Heart left ventricle (tissue), 16 donors: ENCODE measurements at regions not wholly inside any gene's neighbourhood (a gene's known extent, or its start where the extent isn't known, plus 50 kb on each side); places are given as distances from the start of the nearest gene placed in this dataset.
A peak's percentile ranks its signal among the peaks of the same experiment; 100 is the strongest.

Experiments used
- ATAC-seq, 4 donors: fragments of 200-7000 bp; cut with Tn5 transposase; one replicate each; pipeline ENCODE4 v1.9.1; 2020 to 2022; ENCODE audit warnings: moderate library complexity in 4 of 4, mild to moderate bottlenecking in 3 of 4, moderate number of reproducible peaks in 1 of 4
- DNase-seq, 5 donors: peaks; one replicate each; pipeline ENCODE4 v3.0.0-alpha.2; 2020
- H3K27ac ChIP-seq, 12 donors: fragments of 200-600 bp; sonication (generic) in 4 of 12; one replicate each; pipeline versions ENCODE4 v1.5.0 to v1.8.0; 2016 to 2022; ENCODE audit warnings: mild to moderate bottlenecking in 2 of 12
- H3K27me3 ChIP-seq, 9 donors: fragments of 200-600 bp; sonication (generic) in 2 of 9; one replicate each; pipeline versions ENCODE4 v1.5.1 to v1.8.0; 2016 to 2022; ENCODE audit warnings: mild to moderate bottlenecking in 3 of 9
- H3K36me3 ChIP-seq, 9 donors: fragments of 200-600 bp; sonication (generic) in 2 of 9; one replicate each; pipeline versions ENCODE4 v1.5.0 to v1.8.0; 2018 to 2022; ENCODE audit warnings: mild to moderate bottlenecking in 2 of 9
- H3K4me1 ChIP-seq, 12 donors: fragments of 200-600 bp; sonication (generic) in 4 of 12; one replicate each; pipeline versions ENCODE4 v1.5.0 to v1.8.0; 2016 to 2022; ENCODE audit warnings: mild to moderate bottlenecking in 3 of 12
- H3K4me3 ChIP-seq, 12 donors: fragments of 200-600 bp; sonication (generic) in 4 of 12; one replicate each; pipeline versions ENCODE4 v1.5.0 to v1.8.0; 2017 to 2022; ENCODE audit warnings: mild to moderate bottlenecking in 9 of 12, moderate library complexity in 4 of 12
- H3K9me3 ChIP-seq, 12 donors: fragments of 200-600 bp; sonication (generic) in 4 of 12; one replicate each; pipeline versions ENCODE4 v1.5.0 to v1.8.0; 2016 to 2022; ENCODE audit warnings: mild to moderate bottlenecking in 1 of 12
- CTCF ChIP-seq, 12 donors: fragments of 200-600 bp; sonication (generic) in 4 of 12; IDR thresholded peaks; one replicate each; pipeline versions ENCODE4 v1.5.0 to v1.8.0; 2018 to 2022; ENCODE audit warnings: antibody characterized with exemption in 12 of 12, mild to moderate bottlenecking in 5 of 12
- POLR2A ChIP-seq, 2 donors: fragments of 450-650 bp; IDR thresholded peaks; one replicate each; pipeline ENCODE4 v1.6.1; 2017; ENCODE audit warnings: antibody characterized with exemption in 2 of 2, mild to moderate bottlenecking in 2 of 2, moderate library complexity in 2 of 2
- WGBS, 4 donors: extraction: QIAGEN DNeasy Blood & Tissue Kit in 2 of 4; methylation state at CpG; one replicate each; pipeline versions ENCODE4 v1.1.5 to v1.1.7; 2013 to 2018; 5-methylcytosine and 5-hydroxymethylcytosine counted together
- intact Hi-C, 10 donors: fragments of 100-400 bp; cut with DNase I; formaldehyde crosslinking; loops; one replicate each; pipeline versions ENCODE4 v1.11.1 to v1.14.2; 2022
- donor health status: ischemic (EF 13 %, LVEDD 7.1; RV severe dilation, severe dysfunction).
- donor health status: healthy with polysubstance abuse.
- donor health status: DM: no; HTN: yes; CAD: no.
- donor health status: DM: no; HTN: no; CAD: no.
- donor health status: ischemic (EF 25% LVEDD 6.9; RV normal size, moderate dysfunction).
- donor health status: ischemic (EF 25% LVEDD 5.7; RV mildly dilated, moderate dysfunction).
- donor health status: healthy.
- donor health status: DM: yes; HTN: yes; CAD: no.
- donor health status: ischemic (EF 35%, LVEDD 5.7; RV mildly dilated, moderate dysfunction).
- donor health status: nonischemic (EF 11% LVEDD 7.7; RV severe dilation, severe dysfunction).
- donor health status: DM: yes; HTN: yes; CAD: no.
- donor health status: PGD.
- donor health status: ischemic (EF 29% LVEDD 5.4; RV normal size, mild dysfunction).
- donor health status: nonischemic (EF 23%, LVEDD 6.1; RV moderate dilation, normal function).

- Histone ChIP-seq H3K4me3 (no peak overlapping the region), H3K36me3 (no peaks in the 10 kb centered on the region), H3K9me3 (no peaks in the 10 kb centered on the region), H3K27ac (no peak overlapping the region), H3K4me1 (no peaks in the 10 kb centered on the region), H3K27me3 (peaks cover 0 to 12% (median 0%) of the 10 kb centered on the region in 9 donors)
- TF ChIP-seq POLR2A (IDR thresholded peaks at IDR 0.05), result no peak
- TF ChIP-seq CTCF (IDR thresholded peaks at IDR 0.05), result no peak
- ATAC-seq, result no peak
- no peak for DNase-seq
- 92 to 96% (median 93%) methylated on average over 20 to 21 of the region's 21 CpGs for WGBS, 4 donors
- intact Hi-C loops, result no loop called here
Observed at GRCh38 chr5:2137444-2138050, 254.8 kb upstream of the IRX4 start.

GRCh38 chr5:2136728-2137333 lies 254.1 kb upstream of the IRX4 start:
- Histone ChIP-seq H3K9me3 (no peaks in the 10 kb centered on the region), H3K27ac (no peak overlapping the region), H3K4me3 (no peak overlapping the region), H3K36me3 (no peaks in the 10 kb centered on the region), H3K4me1 (no peaks in the 10 kb centered on the region), H3K27me3 (peaks cover 0 to 12% (median 0%) of the 10 kb centered on the region in 9 donors)
- DNase-seq (no peak), ATAC-seq (peak in 1 of 4 donors; percentile 18)
- intact Hi-C loops, result no loop called here
- TF ChIP-seq CTCF (IDR thresholded peaks at IDR 0.05) (no peak), POLR2A (IDR thresholded peaks at IDR 0.05) (no peak)
- WGBS, 4 donors, result 88 to 94% (median 93%) methylated on average over 44 of the region's 44 CpGs

- no peak for DNase-seq
- Histone ChIP-seq H3K4me1 (no peaks in the 10 kb centered on the region), H3K27me3 (peaks cover 0 to 16% (median 0%) of the 10 kb centered on the region in 9 donors), H3K36me3 (no peaks in the 10 kb centered on the region), H3K27ac (no peak overlapping the region), H3K4me3 (no peak overlapping the region), H3K9me3 (no peaks in the 10 kb centered on the region)
- intact Hi-C loops, result no loop called here
- no peak for ATAC-seq
- WGBS, 4 donors, result 54 to 68% (median 67%) methylated on average over 5 of the region's 5 CpGs
- no peak for TF ChIP-seq CTCF (IDR thresholded peaks at IDR 0.05)
- no peak for TF ChIP-seq POLR2A (IDR thresholded peaks at IDR 0.05)
Observed at GRCh38 chr5:2135833-2136232, 253.1 kb upstream of the IRX4 start.

- intact Hi-C loops, result no loop called here
- H3K9me3 ChIP-seq, result no peaks in the 10 kb centered on the region
- DNase-seq, result no peak
Observed at GRCh38 chr5:2135354-2135753, 252.6 kb upstream of the IRX4 start.

More at GRCh38 chr5:2135354-2135753, 252.6 kb upstream of the IRX4 start:
- Histone ChIP-seq H3K4me1 (no peaks in the 10 kb centered on the region), H3K36me3 (no peaks in the 10 kb centered on the region), H3K27ac (no peak overlapping the region), H3K4me3 (peak overlapping the region in 1 of 12 donors; percentile 6), H3K27me3 (peaks cover 0 to 16% (median 0%) of the 10 kb centered on the region in 9 donors)
- TF ChIP-seq POLR2A (IDR thresholded peaks at IDR 0.05), result no peak
- no peak for TF ChIP-seq CTCF (IDR thresholded peaks at IDR 0.05)
- WGBS, 4 donors, result 49 to 69% (median 61%) methylated on average over 6 to 8 of the region's 8 CpGs
- ATAC-seq, result no peak
